ENCODE measurements at regions not wholly inside any gene's neighbourhood (a gene's known extent, or its start where the extent isn't known, plus 50 kb on each side); places are given as distances from the start of the nearest gene placed in this dataset.
A peak's percentile ranks its signal among the peaks of the same experiment; 100 is the strongest.

DNA sequence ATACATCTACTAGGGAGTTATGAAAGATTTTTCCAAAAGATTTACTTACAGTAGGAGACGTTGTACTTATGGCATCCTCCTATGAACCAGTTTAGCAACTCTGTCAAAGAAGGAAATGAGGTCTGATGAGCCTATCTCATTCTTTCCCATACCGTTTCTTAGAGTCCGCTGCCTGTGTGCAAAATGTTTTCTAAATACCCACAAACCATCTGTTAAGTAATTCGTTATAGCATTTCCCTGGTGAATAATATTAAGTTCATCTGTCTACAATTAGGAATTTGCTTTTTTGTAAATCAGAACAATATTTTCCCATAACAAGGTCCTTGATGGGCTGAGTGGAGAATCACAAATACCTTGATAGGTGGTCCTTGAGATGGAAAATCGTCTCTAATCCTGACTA is 178.8 kb upstream of the TMTC4 start:
- no peak for TF ChIP-seq Cebpa-rat (IDR thresholded peaks at IDR 0.05)
- Histone ChIP-seq H3K27ac (no peak overlapping the region), H3K36me3 (no peaks in the 10 kb centered on the region), H3K4me3 (no peak overlapping the region), H4K20me1 (no peaks in the 10 kb centered on the region), H3K9me3 (replicated peaks in 1 of 11) (peaks cover 0 to 7% (median 0%) of the 10 kb centered on the region in 11 experiments; a peak in 4 of 22 replicates), H3K4me2 (no peak overlapping the region), H3K4me1 (peaks cover 0 to 6% (median 0%) of the 10 kb centered on the region in 10 experiments; a peak in 3 of 20 replicates), H3K27me3 (no peaks in the 10 kb centered on the region), H3K9ac (no peak overlapping the region)

DNA sequence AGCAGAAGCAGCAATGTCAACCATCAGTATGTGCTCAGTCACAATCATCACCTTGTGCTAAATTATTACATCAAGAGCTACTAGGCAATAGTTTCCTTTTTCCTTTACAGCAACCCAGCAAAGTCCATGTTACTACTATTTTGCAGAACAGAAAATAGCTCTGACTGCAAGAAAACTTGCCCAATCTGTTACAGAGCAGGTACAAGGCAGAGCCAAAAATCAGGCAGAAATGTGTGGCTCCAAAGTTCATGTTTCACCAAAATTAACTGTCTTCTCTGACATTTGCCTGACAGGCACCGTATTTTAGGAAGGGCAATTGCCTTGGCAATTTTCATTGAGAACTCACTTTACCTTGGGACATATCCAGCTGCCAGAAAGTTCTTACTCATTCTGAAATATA is 177.6 kb upstream of the TMTC4 start:
- Histone ChIP-seq H3K4me3 (no peak overlapping the region), H3K4me2 (no peak overlapping the region), H3K36me3 (no peaks in the 10 kb centered on the region), H4K20me1 (no peaks in the 10 kb centered on the region), H3K9me3 (replicated peaks in 1 of 11) (peaks cover 0 to 12% (median 0%) of the 10 kb centered on the region in 11 experiments; a peak in 4 of 22 replicates), H3K9ac (no peak overlapping the region), H3K27ac (no peak overlapping the region), H3K27me3 (no peaks in the 10 kb centered on the region), H3K4me1 (peaks cover 0 to 6% (median 0%) of the 10 kb centered on the region in 10 experiments; a peak in 3 of 20 replicates)
- TF ChIP-seq Cebpa-rat (IDR thresholded peaks at IDR 0.05), result no peak

DNA sequence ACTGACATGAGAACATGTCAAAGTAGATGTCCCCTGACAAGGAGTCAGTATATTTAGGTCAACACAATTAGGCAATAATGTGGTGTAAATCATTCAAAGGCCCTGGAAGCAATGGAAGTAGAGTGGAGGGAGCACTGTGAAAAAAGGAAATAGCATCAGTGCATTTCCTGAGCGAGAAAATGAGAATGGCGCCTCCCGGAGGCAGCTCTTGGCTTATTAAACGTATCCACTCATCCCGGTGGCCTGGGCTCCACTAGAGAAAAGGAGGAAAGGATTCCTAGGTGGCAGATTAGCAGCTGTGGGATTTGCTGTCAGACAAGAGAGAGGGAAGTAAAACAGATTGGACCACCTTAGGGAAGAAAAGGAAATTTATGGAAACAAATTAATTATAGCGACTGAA is 173.7 kb upstream of the TMTC4 start:
- H3K4me3 ChIP-seq, result no peak overlapping the region
- H3K4me1 ChIP-seq, result peaks cover 0 to 4% (median 0%) of the 10 kb centered on the region in 10 experiments; a peak in 2 of 20 replicates
- H3K27ac ChIP-seq, result no peak overlapping the region
- H3K27me3 ChIP-seq, result no peaks in the 10 kb centered on the region
- peaks cover 0 to 12% (median 0%) of the 10 kb centered on the region in 11 experiments; a peak in 4 of 22 replicates for H3K9me3 ChIP-seq (replicated peaks in 1 of 11)
- no peak for TF ChIP-seq Cebpa-rat (IDR thresholded peaks at IDR 0.05)
- H4K20me1 ChIP-seq, result no peaks in the 10 kb centered on the region
- no peak overlapping the region for H3K9ac ChIP-seq
- no peak overlapping the region for H3K4me2 ChIP-seq
- H3K36me3 ChIP-seq, result no peaks in the 10 kb centered on the region

DNA sequence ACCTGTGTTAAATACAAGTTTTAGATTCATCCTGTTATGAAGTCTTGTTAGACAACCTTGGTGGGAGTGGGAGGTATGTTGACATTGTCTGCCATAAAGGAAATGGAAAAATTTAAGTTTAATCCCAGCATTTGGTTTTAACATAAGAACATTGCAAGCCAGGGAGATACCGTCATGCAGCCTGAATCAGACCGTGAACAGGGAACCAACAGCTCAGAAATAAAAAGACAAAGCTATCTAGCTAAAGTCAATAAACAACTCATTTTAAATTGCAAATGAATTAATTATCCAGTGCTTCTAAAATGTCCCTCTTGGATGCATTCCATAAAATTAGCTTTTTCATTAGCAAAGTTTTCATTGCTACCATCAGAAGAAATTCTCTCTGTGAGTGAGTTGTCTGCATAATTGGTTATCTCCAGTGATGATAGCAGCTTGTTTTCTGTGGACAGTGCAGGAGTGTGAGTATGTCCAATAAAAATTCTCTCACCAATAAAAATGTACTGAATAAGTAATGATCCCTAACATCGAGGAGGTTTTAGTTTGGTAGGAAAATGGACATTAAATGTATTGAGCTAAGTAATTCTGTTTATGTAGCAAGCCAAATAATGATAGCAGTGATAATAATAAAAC is 170.6 kb upstream of the TMTC4 start:
- peaks cover 0 to 17% (median 0%) of the 10 kb centered on the region in 10 experiments; a peak in 5 of 20 replicates for H3K4me1 ChIP-seq
- TF ChIP-seq Cebpa-rat (IDR thresholded peaks at IDR 0.05), result no peak
- H3K9ac ChIP-seq, result no peak overlapping the region
- H4K20me1 ChIP-seq, result no peaks in the 10 kb centered on the region
- H3K9me3 ChIP-seq (replicated peaks in 1 of 11), result peaks cover 0 to 12% (median 0%) of the 10 kb centered on the region in 11 experiments; a peak in 4 of 22 replicates
- no peak overlapping the region for H3K27ac ChIP-seq
- H3K27me3 ChIP-seq, result no peaks in the 10 kb centered on the region
- no peaks in the 10 kb centered on the region for H3K36me3 ChIP-seq
- no peak overlapping the region for H3K4me3 ChIP-seq
- no peak overlapping the region for H3K4me2 ChIP-seq

DNA sequence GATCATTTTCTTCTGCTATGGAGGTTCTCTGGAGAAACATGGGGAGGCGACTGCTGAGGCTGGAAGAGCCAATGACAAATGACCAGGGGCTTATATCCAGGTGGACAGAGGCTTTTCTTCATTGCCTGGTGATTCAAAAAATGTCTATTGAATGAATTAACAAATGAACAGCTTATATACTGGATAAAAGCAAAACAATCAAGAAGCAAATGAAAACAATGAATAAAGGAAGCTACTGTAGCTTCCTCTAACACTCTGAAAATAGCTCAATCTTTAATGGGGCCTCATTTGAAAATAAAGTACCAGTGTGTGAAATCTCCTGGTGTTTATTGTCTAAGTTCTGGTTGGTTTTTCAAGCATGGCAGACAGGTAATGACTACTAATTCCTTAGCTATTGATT is 167.5 kb upstream of the TMTC4 start:
- peaks cover 0 to 17% (median 0%) of the 10 kb centered on the region in 10 experiments; a peak in 5 of 20 replicates for H3K4me1 ChIP-seq
- peak overlapping the region in 2 of 11 experiments; percentile 9 to 32; a peak in 4 of 22 replicates for H3K4me2 ChIP-seq
- no peaks in the 10 kb centered on the region for H4K20me1 ChIP-seq
- TF ChIP-seq Cebpa-rat (IDR thresholded peaks at IDR 0.05), result no peak
- no peaks in the 10 kb centered on the region for H3K36me3 ChIP-seq
- no peaks in the 10 kb centered on the region for H3K27me3 ChIP-seq
- no peak overlapping the region for H3K27ac ChIP-seq
- H3K9ac ChIP-seq, result no peak overlapping the region
- no peak overlapping the region for H3K4me3 ChIP-seq
- no peaks in the 10 kb centered on the region for H3K9me3 ChIP-seq (replicated peaks in 1 of 11)

DNA sequence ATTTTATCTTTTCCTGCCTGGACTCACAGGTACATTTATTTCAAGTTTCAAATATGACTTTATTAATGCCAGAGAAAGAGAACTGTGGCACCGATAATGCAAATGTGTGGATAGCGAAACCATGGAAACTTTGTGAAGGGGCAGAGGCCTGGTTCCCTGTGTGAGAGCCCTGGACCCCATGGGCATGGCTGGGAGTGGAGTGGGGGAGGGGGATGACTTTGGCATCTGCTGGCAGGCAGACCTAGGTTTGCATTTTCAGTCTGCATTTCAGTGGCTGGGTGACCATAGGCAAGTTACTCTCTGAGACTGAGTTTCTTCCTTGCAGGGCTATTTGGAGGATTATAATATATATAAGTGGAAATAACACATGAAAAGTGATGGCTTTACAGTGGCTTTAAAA is 163.8 kb upstream of the TMTC4 start:
- H3K9ac ChIP-seq, result no peak overlapping the region
- no peak for TF ChIP-seq Cebpa-rat (IDR thresholded peaks at IDR 0.05)
- no peaks in the 10 kb centered on the region for H3K9me3 ChIP-seq (replicated peaks in 1 of 11)

DNA sequence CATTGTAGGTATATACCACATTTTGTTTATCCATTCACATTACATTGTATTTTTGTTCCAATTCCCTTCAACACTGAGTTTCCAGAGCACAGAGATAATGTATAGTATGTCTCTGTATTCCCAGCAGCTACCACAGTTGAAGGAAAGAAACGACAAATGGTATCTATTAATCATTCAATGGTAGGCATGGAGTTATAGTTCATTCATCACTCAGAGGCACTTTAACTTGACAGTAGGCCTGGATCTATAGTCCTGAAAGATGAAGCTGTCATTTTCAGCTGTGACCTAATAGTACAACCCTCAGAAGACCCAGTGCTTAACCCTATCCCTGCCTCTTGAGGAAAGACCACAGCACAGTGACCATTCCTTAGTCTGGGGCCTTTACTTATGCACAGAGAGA is 163.0 kb upstream of the TMTC4 start:
- H3K9ac ChIP-seq, result no peak overlapping the region
- H3K4me3 ChIP-seq, result no peak overlapping the region
- peaks cover 0 to 8% (median 0%) of the 10 kb centered on the region in 10 experiments; a peak in 5 of 20 replicates for H3K4me1 ChIP-seq
- H3K4me2 ChIP-seq, result no peak overlapping the region
- H3K9me3 ChIP-seq (replicated peaks in 1 of 11), result peaks cover 0 to 2% (median 0%) of the 10 kb centered on the region in 11 experiments; a peak in 1 of 22 replicates
- TF ChIP-seq Cebpa-rat (IDR thresholded peaks at IDR 0.05), result no peak
- no peaks in the 10 kb centered on the region for H3K36me3 ChIP-seq
- no peaks in the 10 kb centered on the region for H3K27me3 ChIP-seq
- no peaks in the 10 kb centered on the region for H4K20me1 ChIP-seq
- H3K27ac ChIP-seq, result no peak overlapping the region

More for the DNA sequence above, 163.8 kb upstream of the TMTC4 start:
- H3K4me1 ChIP-seq, result peaks cover 0 to 16% (median 0%) of the 10 kb centered on the region in 10 experiments; a peak in 5 of 20 replicates
- no peak overlapping the region for H3K4me2 ChIP-seq
- no peaks in the 10 kb centered on the region for H3K36me3 ChIP-seq
- no peak overlapping the region for H3K27ac ChIP-seq
- H3K27me3 ChIP-seq, result no peaks in the 10 kb centered on the region
- no peak overlapping the region for H3K4me3 ChIP-seq
- no peaks in the 10 kb centered on the region for H4K20me1 ChIP-seq

DNA sequence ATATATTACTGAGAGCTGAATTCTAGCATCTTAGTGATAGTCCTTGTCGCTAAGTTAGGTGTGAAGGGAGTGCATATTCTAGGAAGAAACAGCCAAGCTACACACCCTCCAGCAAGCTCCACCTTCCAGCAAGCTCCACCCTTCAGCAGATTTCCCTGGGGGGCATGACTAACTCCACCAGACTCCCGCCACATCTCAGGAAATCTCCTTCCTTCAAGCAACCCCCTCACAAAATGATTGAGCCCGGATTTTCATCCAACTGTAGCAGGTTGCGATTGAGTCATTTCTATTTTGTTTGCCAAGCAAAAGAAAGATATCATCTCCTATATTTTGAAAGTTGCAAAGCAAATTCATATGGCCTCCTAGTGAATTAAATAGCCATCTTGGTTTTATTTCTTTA is 162.1 kb upstream of the TMTC4 start:
- no peaks in the 10 kb centered on the region for H4K20me1 ChIP-seq
- H3K4me1 ChIP-seq, result no peaks in the 10 kb centered on the region
- H3K27me3 ChIP-seq, result no peaks in the 10 kb centered on the region
- H3K9ac ChIP-seq, result no peak overlapping the region
- H3K36me3 ChIP-seq, result no peaks in the 10 kb centered on the region
- no peak overlapping the region for H3K4me3 ChIP-seq
- H3K4me2 ChIP-seq, result no peak overlapping the region
- H3K27ac ChIP-seq, result no peak overlapping the region
- TF ChIP-seq Cebpa-rat (IDR thresholded peaks at IDR 0.05), result no peak
- peaks cover 0 to 11% (median 0%) of the 10 kb centered on the region in 11 experiments; a peak in 2 of 22 replicates for H3K9me3 ChIP-seq (replicated peaks in 1 of 11)

DNA sequence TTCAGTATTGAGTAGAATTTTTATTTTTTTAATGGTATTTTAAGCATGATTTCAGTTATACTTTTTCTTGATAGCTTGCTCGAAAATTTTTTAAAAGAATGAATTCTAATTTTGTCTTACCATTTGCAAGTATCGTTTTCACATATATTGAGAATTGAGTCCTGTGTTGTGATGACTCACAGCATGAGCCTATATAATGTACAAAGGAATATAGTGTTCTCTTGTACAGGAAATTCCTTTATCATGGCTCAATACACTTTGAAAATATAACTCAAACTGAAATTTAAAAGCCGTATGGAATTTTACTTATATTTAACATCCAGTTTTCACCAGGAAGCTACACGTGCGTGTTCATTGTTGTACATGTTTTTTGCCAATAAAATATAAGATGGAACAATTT is 161.1 kb upstream of the TMTC4 start:
- no peaks in the 10 kb centered on the region for H3K4me1 ChIP-seq
- peaks cover 0 to 14% (median 0%) of the 10 kb centered on the region in 11 experiments; a peak in 2 of 22 replicates for H3K9me3 ChIP-seq (replicated peaks in 1 of 11)
- H3K4me3 ChIP-seq, result no peak overlapping the region
- no peak overlapping the region for H3K27ac ChIP-seq
- TF ChIP-seq Cebpa-rat (IDR thresholded peaks at IDR 0.05), result no peak
- H3K9ac ChIP-seq, result no peak overlapping the region
- H3K27me3 ChIP-seq, result no peaks in the 10 kb centered on the region
- H3K36me3 ChIP-seq, result no peaks in the 10 kb centered on the region
- no peak overlapping the region for H3K4me2 ChIP-seq
- no peaks in the 10 kb centered on the region for H4K20me1 ChIP-seq

DNA sequence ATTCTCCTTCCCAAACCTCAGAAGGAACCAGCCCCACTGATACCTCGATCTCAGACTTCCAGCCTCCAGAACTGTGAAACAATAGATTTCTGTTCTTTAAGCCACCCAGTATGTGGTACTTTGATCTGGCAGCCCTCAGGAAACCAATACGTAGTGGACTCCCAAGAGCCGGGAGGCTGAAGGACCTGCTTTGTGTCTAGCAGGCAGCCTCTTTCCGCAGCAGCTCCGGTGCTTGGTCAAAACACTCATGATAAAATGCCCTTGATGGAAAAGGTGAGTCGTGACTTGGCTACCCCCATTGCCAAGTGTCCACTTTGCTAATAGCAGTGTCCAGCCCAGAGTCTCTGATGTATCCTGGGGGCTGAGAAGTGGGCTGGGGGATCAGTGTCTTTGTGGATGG is 158.8 kb upstream of the TMTC4 start:
- Histone ChIP-seq H3K27ac (no peak overlapping the region), H3K4me3 (no peak overlapping the region), H3K9ac (no peak overlapping the region), H4K20me1 (no peaks in the 10 kb centered on the region), H3K9me3 (replicated peaks in 1 of 11) (peaks cover 0 to 25% (median 0%) of the 10 kb centered on the region in 11 experiments; a peak in 6 of 22 replicates), H3K36me3 (no peaks in the 10 kb centered on the region), H3K27me3 (no peaks in the 10 kb centered on the region), H3K4me2 (no peak overlapping the region), H3K4me1 (no peaks in the 10 kb centered on the region)
- no peak for TF ChIP-seq Cebpa-rat (IDR thresholded peaks at IDR 0.05)
